Hepatocyte (in vitro differentiated cells): ENCODE measurements at regions not wholly inside any gene's neighbourhood (a gene's known extent, or its start where the extent isn't known, plus 50 kb on each side); places are given as distances from the start of the nearest gene placed in this dataset.

Experiments
- EZH2 ChIP-seq: fragments of 200-600 bp; sonication (generic); IDR thresholded peaks from 2 replicates; pipeline ENCODE4 v1.6.1; 2016; ENCODE audit warnings: antibody characterized with exemption, mild to moderate bottlenecking, borderline replicate concordance
- EZH2phosphoT487 ChIP-seq: fragments of 200-600 bp; sonication (generic); IDR thresholded peaks from one replicate; pipeline ENCODE4 v1.6.1; 2018; ENCODE audit warnings: antibody characterized with exemption, mild to moderate bottlenecking, low read depth, moderate library complexity; ENCODE audit not compliant: unreplicated experiment, severe bottlenecking
- TF ChIP-seq, protein P1 (sequence below): fragments of 200-600 bp; sonication (generic); IDR thresholded peaks from 2 replicates; pipeline ENCODE4 v1.5.1; 2016; ENCODE audit warnings: antibody characterized with exemption, mild to moderate bottlenecking; ENCODE audit not compliant: poor library complexity

- TF ChIP-seq, protein P1, sequence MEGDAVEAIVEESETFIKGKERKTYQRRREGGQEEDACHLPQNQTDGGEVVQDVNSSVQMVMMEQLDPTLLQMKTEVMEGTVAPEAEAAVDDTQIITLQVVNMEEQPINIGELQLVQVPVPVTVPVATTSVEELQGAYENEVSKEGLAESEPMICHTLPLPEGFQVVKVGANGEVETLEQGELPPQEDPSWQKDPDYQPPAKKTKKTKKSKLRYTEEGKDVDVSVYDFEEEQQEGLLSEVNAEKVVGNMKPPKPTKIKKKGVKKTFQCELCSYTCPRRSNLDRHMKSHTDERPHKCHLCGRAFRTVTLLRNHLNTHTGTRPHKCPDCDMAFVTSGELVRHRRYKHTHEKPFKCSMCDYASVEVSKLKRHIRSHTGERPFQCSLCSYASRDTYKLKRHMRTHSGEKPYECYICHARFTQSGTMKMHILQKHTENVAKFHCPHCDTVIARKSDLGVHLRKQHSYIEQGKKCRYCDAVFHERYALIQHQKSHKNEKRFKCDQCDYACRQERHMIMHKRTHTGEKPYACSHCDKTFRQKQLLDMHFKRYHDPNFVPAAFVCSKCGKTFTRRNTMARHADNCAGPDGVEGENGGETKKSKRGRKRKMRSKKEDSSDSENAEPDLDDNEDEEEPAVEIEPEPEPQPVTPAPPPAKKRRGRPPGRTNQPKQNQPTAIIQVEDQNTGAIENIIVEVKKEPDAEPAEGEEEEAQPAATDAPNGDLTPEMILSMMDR, result no peak
- TF ChIP-seq EZH2, result no peak
- no peak for TF ChIP-seq EZH2phosphoT487
Observed at GRCh38 chr3:16076564-16076963, 97.9 kb upstream of the GALNT15 start.
